NCI-H226 (cell line): ENCODE measurements at regions not wholly inside any gene's neighbourhood (a gene's known extent, or its start where the extent isn't known, plus 50 kb on each side); places are given as distances from the start of the nearest gene placed in this dataset.
"Not testable (repeated sequence)": the region's sequence is repeated elsewhere in the genome, so short reads cannot be mapped to it uniquely, and the experiment has no call there.

Experiments used
- DNase-seq: peaks from one replicate; pipeline ENCODE4 v3.0.0-alpha.2; 2015

GRCh38 chr15:72861354-72861910 is 77.9 kb upstream of the ADPGK start:
- no peak for DNase-seq

- no peak for DNase-seq
Observed at GRCh38 chr15:72859757-72860145, 76.2 kb upstream of the ADPGK start.

- no peak for DNase-seq
Observed at GRCh38 chr15:72859017-72859756, 75.6 kb upstream of the ADPGK start.

- no peak for DNase-seq
Observed at GRCh38 chr15:72858205-72858604, 74.6 kb upstream of the ADPGK start.

GRCh38 chr15:72857331-72858063 is 73.9 kb upstream of the ADPGK start:
- no peak for DNase-seq

GRCh38 chr15:72856549-72857040 is 73.0 kb upstream of the ADPGK start:
- DNase-seq: no peak

GRCh38 chr15:72855791-72856190 is 72.2 kb upstream of the ADPGK start:
- DNase-seq: no peak

- no peak for DNase-seq
Observed at GRCh38 chr15:72852273-72852672, 68.7 kb upstream of the ADPGK start.

GRCh38 chr15:72851586-72851985 is 68.0 kb upstream of the ADPGK start:
- no peak for DNase-seq

- DNase-seq: no peak
Observed at GRCh38 chr15:72850833-72851232, 67.3 kb upstream of the ADPGK start.

- no peak for DNase-seq
Observed at GRCh38 chr15:72847806-72848205, 64.2 kb upstream of the ADPGK start.

- DNase-seq: no peak
Observed at GRCh38 chr15:72847033-72847432, 63.5 kb upstream of the ADPGK start.

- DNase-seq: no peak
Observed at GRCh38 chr15:72845981-72846383, 62.4 kb upstream of the ADPGK start.

- DNase-seq: no peak
Observed at GRCh38 chr15:72844067-72844466, 60.5 kb upstream of the ADPGK start.

GRCh38 chr15:72843340-72843739 is 59.8 kb upstream of the ADPGK start:
- DNase-seq: not testable (repeated sequence)

GRCh38 chr15:72840114-72840513 is 56.6 kb upstream of the ADPGK start:
- no peak for DNase-seq

GRCh38 chr15:72838311-72838731 is 54.8 kb upstream of the ADPGK start:
- DNase-seq: no peak

GRCh38 chr15:72836676-72837330 is 53.2 kb upstream of the ADPGK start:
- no peak for DNase-seq

- no peak for DNase-seq
Observed at GRCh38 chr15:72835294-72835890, 51.8 kb upstream of the ADPGK start.

- no peak for DNase-seq
Observed at GRCh38 chr15:72833561-72833960, 50.0 kb upstream of the ADPGK start.
